Posterior vena cava (tissue), 2 donors: ENCODE measurements at regions not wholly inside any gene's neighbourhood (a gene's known extent, or its start where the extent isn't known, plus 50 kb on each side); places are given as distances from the start of the nearest gene placed in this dataset.

Experiments used
- DNase-seq: peaks from one replicate; pipeline ENCODE4 v3.0.0-alpha.2; 2020; ENCODE audit warnings: low spot score
- intact Hi-C, 2 donors: fragments of 100-400 bp; cut with DNase I; formaldehyde crosslinking; loops; one replicate each; pipeline versions ENCODE4 v1.14.1 to v1.14.2; 2022 to 2023
- donor health status: DM: yes; HTN: yes; CAD: no.
- donor health status: DM: yes; HTN: yes; CAD: no.

DNA sequence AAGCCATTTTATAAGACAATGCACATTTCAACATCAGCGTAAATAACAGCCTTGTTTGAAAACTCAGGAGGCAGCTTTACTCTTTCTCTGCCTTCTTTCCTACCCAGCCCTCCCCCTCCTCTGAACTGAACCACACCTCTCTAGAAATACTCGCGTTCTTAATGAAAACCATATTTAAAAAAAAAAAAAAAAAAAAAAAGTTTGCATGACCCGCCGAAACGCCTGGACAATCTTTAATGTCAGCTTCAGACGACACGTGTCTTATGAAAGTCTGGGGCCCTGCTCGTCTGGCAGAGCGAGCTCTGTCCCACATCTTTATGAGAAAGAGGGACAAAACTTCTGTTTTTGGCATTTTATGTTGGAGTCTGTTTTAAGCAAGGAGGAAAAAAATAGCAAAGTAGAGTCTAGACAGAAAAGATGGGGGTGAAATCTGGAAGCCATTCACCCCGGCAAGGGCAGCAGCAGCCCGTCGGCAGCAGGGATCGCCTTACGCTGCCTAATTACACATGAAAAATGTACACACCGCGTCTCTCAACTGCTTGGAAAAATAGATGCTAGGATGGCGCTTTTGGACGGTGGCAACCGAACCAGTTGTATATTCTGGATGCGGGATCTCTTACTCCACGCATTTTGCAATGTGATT, 130.4 kb upstream of the ETS2 start:
- no peak for DNase-seq
- intact Hi-C loops, result no loop called here

DNA sequence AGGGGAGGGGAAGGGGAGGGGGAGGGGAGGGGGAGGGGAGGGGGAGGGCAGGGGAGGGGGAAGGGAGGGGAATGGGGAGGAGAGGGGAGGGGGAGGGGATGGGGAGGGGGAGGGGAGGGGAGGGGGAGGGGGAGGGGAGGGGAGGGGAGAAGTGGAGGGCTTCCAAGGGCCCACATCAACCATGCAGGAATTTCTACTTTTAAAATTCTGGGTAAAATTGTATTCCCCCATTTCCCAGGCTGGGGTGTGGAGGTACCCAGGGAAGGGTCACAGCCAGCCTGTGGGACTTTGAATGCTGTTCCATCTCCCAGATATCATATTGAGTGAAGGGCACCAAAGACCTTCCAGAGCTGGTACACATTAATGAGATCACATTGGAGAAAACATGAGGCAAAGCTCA, 126.9 kb upstream of the ETS2 start:
- no peak for DNase-seq
- intact Hi-C loops, result no loop called here

DNA sequence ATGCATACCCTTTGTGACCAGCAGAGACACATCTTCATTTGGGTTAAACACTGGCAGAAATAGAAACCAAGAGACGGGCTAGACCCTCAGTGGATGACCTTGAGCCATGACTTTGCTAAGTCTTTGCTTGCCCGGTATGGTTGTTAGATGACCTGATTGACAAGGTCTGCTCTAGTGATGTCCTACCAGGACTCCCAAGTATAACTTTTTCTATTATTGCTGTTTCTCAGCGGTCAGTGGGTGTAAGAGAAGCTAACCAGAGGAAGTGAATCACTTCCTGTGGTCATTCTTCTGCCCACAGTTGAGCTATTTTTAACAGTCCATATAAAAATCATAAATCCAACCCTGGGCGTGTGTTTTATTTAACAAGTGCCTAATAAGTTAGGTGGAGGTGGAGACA, 126.2 kb upstream of the ETS2 start:
- intact Hi-C loops, result no loop called here
- no peak for DNase-seq

GRCh38 chr21:38680401-38680800, 125.3 kb upstream of the ETS2 start:
- DNase-seq, result no peak
- intact Hi-C loops, result no loop called here

GRCh38 chr21:38683222-38683621, 122.5 kb upstream of the ETS2 start:
- intact Hi-C loops, result no loop called here
- DNase-seq, result no peak

- intact Hi-C loops, result no loop called here
Measured at GRCh38 chr21:38688068-38688467, 117.7 kb upstream of the ETS2 start.

GRCh38 chr21:38691631-38692030, 114.1 kb upstream of the ETS2 start:
- intact Hi-C loops, result no loop called here
- no peak for DNase-seq

More at GRCh38 chr21:38688068-38688467, 117.7 kb upstream of the ETS2 start:
- no peak for DNase-seq

GRCh38 chr21:38696579-38696978, 109.2 kb upstream of the ETS2 start:
- no peak for DNase-seq
- intact Hi-C loops, result no loop called here

DNA sequence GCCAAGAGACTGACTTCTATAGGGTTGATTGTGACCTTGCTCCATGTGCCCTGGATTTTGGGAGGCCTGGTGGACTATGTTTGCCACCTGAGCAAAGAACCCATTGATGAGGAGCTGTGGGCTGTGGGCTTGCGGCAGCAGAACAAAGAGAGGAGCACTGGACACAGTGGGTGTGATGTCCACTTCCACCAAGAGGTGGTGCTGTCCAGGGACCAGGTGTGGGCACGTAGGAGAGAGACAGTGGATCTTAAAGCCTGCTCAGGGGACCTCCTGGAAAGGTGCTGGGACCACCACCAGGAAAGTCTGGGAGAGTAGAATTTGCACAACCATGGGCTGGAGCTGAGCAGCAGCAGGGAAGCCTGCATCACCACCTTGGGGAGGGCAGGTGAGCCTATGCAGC, 106.7 kb upstream of the ETS2 start:
- intact Hi-C loops, result no loop called here
- no peak for DNase-seq

GRCh38 chr21:38702196-38702595, 103.5 kb upstream of the ETS2 start:
- no peak for DNase-seq
- intact Hi-C loops, result no loop called here

- intact Hi-C loops, result no loop called here
- DNase-seq, result no peak
Measured at GRCh38 chr21:38709876-38710275, 95.9 kb upstream of the ETS2 start.

DNA sequence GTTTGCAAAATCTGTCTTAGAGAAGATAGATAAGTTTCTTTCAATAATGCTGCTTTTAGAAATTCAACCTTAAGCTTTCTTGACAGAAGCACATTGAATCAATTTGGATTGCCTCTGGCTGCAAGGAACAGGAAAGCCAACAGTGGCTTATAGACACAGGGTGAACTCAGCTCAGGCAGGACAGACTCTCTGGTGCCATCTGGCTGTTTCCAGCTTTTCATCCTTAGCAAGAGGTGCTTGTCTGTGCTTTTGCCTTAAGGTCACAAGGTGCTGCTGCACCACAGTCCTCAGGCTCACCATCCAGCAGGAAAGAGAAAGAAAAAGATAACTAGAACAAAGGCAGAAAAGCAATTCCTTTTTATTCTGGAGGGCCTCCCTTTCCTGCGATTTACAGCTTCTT, 93.7 kb upstream of the ETS2 start:
- intact Hi-C loops, result no loop called here
- no peak for DNase-seq

DNA sequence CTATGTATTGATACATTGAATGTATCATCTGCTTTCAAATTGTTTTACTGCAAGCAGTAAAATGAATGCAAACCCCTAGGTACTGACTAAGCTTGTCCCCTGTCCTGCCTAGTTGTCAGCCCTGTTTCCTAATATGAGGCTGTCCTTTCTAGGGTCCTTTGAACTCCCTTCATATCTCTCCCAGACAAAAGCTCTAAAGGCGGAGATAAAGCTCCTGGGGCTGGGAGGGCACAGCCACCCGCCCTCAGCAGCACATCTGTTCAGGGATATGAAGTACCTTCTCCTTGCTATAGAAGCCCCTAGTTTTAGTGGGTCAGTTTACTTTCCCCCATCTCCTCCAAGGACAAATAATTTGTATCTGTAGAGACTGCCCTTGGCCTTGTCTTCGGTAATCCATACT, 93.1 kb upstream of the ETS2 start:
- DNase-seq, result no peak
- intact Hi-C loops, result no loop called here

DNA sequence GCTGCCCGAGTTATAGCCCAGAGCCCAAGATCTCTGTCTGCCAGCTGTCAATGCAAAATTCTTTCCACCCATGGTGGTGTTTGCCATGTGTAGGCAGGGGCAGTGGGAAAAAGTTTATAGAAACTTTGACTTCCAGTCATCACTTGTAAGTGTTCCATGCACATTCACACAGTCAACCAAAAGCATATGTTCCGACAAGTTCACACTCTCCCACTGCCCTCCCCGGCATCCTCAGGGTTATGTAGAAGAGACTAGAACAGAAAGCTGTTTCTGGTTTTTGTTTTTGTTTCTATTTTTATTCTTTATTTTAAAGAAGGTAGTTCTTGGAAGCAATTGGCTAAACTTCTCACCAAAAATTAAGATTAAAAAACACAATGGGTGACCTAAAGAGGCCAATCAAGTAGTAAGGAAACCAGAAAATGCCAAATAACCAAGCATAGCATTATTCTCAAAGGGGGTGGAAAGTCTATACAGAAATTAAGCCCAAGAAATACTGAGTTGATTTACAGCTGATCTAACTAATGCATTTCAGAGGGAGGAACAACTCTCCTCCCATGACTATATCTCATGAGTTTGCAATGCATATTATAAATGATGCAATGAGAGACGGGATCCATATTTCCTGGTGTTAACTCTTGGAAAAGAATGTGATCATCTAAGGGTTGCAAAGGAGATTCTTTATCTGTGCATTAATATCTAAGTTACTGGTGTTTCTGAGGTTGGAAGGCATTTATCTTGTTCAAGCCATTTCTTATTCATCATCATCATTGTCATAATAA, 91.5 kb upstream of the ETS2 start:
- intact Hi-C loops, result no loop called here
- DNase-seq, result no peak

DNA sequence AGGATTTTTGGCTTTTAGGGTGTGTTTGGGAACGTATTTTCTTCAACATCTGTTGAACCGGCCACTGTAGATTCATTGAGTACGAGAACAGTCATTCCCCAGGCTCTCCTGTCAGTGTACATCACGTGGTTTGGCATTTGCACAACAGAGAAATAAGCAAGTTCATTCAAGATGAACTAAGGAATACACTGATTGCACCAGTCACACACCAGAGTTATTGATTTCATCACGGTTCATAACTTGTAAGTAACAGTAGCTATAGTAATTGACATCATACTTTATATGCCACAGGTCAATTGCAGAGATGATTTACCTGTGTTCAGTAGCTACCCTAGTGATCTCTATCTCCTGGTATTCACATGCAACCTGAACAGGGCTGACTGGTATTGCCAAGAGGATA, 90.7 kb upstream of the ETS2 start:
- no peak for DNase-seq
- intact Hi-C loops, result loop anchor here (5.0 kb wide), 1 partner anchor 213 kb away; no protein-coding TSS in a partner anchor

DNA sequence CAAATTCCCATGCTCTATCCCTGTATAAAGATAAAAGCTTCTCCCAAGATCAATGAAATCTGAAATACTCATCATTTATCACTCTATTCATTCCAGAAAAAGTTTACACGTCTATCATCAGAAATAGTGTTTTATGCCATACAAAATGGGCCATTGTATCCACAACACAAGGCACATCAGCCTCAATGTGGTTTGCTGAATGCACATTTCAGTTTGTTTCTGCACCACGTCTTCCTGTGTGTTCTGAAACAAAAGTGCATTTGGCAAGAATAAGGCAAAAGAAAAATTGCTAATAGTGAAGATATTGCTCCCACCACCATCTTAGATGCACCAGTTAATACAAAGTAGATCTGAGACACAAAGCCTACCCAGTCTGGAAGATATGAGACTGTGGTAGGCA, 89.6 kb upstream of the ETS2 start:
- intact Hi-C loops, result loop anchor here (5.0 kb wide), 1 partner anchor 214 kb away; no protein-coding TSS in a partner anchor
- no peak for DNase-seq

DNA sequence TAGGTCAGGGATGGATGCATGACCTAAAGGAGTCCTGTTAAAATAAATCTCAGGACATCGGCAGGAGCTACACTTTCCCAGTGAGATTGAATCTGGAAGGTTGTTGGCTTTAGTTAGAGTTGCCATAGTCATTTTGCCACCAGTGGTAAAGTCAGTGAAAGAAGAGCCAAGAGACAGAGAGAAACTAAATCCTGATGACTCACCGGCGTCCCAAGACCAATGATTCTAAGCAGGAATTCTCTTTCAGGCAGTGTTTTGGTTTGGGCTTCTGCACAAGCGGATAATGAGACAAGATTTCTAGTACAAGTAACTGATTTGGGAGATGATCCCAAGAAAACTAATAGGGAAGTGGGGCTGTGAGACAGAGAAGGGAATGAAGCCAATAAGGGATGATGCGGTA, 88.8 kb upstream of the ETS2 start:
- DNase-seq, result no peak
- intact Hi-C loops, result loop anchor here (5.0 kb wide), 1 partner anchor 215 kb away; no protein-coding TSS in a partner anchor

DNA sequence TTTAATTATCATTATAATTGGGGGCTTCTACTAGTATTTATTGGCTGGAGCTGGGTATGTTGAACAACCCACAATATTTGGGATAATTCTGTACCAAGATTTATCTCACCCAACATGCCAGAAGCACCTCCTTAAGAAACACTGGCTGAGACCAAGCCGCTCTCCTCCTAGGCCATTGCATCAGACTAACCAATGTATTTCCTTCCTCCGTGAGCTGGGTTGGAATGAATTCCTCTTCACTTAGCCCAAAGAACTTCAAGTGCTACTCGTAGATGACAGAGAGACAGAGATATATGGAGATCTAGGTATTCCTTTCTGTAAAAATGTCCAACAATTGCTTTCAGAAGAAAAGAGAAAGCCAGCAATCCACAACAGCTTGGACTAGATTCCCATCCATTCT, 87.2 kb upstream of the ETS2 start:
- DNase-seq, result no peak

GRCh38 chr21:38720074-38720473, 85.7 kb upstream of the ETS2 start:
- intact Hi-C loops, result no loop called here

More for the DNA sequence above, 87.2 kb upstream of the ETS2 start:
- intact Hi-C loops, result loop anchor here (5.0 kb wide), 1 partner anchor 216 kb away; no protein-coding TSS in a partner anchor

DNA sequence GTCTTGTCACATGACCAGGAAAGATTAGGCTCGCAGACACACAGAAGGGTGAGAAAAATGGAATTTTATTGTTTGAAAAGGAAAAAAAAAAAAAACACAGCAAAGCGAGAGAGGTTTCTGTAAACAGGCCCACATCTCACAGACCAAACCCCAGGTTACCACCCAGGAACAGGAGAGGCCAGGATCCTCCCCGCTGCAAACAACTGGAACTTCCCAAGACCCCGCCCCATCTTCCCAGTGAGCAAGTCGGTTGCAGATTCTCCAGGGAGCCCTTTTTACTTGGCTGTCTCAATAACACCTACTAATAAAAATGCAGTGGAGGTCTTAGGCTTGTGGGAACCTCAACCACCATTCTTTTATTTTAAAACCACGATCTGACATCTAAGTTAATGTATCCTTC, 84.7 kb upstream of the ETS2 start:
- no peak for DNase-seq
- intact Hi-C loops, result no loop called here

More at GRCh38 chr21:38720074-38720473, 85.7 kb upstream of the ETS2 start:
- no peak for DNase-seq

GRCh38 chr21:38721958-38722357, 83.8 kb upstream of the ETS2 start:
- intact Hi-C loops, result no loop called here
- no peak for DNase-seq
